Ramos (cell line): ENCODE measurements at regions not wholly inside any gene's neighbourhood (a gene's known extent, or its start where the extent isn't known, plus 50 kb on each side); places are given as distances from the start of the nearest gene placed in this dataset.

Experiments used
- in situ Hi-C: fragments of 300-500 bp; cut with MboI; formaldehyde crosslinking; loops from one replicate; pipeline ENCODE4 v1.14.3; 2022; ENCODE audit warnings: low sequenced_read_pairs; ENCODE audit not compliant: unreplicated experiment

DNA sequence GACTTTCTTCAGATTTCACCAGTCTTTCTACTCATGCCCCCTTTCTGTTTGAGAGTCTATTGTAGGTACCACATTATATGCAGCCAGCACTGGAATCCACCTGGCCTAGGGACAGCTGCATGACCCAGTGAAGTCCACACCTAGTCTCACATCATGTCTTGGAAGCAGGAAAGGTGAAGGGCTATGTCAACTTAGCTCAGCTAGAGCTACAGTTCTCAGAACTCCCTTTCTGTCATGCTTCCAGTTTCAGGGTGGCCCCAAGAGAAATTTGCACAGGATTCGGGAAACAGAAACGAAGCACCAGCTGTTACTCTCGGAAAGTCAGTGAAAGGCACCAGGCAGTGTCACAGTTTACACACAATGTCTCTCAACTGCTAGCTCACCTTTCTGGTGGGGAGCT lies 51.6 kb upstream of the NLRP1 start:
- in situ Hi-C loops = no loop called here

DNA sequence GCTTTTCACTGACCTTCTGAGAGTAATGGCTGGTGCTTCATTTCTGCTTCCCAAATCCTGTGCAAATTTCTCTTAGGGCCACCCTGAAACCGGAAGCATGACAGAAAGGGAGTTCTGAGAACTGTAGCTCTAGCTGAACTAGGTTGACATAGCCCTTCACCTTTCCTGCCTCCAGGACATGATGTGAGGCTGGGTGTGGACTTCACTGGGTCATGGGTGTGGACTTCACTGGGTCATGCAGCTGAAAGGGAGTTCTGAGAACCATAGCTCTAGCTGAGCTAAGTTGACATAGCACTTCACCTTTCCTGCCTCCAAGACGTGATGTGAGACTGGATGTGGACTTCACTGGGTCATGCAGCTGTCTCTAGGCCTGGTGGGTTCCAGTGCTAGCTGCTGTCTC lies 54.3 kb upstream of the NLRP1 start:
- in situ Hi-C loops = no loop called here

DNA sequence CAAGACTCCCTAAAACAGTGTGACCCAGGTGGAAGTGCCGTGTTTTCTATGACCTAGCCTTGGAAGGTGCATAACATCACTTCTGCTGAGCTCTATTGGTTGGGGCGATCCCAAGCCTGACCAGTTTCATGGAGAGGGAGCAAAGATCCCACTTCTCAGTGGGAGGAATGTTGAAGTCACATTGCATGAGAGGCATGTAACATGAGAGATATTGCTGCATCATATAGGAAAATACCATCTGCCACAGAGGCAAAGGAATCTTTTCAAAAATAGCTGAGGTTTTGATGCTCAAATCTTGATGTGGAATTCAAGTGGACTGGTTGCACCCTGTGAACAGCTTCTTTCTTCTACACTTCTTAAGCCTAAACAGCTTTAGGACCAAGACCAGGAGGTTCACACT lies 56.4 kb upstream of the NLRP1 start:
- in situ Hi-C loops = no loop called here

DNA sequence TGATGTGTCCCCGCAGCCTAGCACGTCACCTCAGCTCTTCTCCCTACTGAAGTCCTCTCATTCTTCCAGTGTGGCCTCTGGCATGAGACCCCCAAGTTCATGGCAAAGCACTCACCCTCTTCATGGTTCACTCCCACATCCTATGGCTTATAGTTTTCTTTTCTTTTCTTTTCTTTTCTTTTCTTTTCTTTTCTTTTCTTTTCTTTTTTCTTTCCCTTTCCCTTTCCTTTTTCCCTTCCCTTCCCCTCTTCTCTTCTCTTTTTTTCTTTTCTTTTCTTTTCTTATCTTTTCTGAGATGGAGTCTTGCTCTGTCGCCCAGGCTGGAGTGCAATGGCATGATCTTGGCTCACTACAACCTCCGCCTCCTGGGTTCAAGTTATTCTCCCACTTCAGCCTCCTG lies 58.4 kb upstream of the NLRP1 start:
- in situ Hi-C loops = no loop called here

DNA sequence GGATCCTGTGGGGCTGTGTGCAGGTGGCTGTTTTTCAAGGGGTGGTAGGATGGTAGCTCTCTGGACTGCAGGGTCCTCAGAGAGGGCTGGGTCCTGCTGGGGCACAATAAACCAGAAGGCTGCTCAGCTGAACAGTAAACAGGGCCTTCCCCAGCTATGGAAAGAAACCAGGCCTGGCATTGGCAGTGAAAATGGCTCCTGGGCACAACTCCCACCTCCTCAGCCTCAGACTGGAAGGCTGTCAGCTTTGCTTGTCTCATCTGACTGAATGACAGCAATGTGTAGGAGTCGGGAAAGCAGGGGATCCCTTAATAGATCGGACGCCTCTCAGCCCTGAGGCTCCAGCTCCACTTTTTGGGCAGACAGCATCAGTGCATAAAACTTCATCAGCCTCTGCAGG lies 59.8 kb upstream of the NLRP1 start:
- in situ Hi-C loops = no loop called here

DNA sequence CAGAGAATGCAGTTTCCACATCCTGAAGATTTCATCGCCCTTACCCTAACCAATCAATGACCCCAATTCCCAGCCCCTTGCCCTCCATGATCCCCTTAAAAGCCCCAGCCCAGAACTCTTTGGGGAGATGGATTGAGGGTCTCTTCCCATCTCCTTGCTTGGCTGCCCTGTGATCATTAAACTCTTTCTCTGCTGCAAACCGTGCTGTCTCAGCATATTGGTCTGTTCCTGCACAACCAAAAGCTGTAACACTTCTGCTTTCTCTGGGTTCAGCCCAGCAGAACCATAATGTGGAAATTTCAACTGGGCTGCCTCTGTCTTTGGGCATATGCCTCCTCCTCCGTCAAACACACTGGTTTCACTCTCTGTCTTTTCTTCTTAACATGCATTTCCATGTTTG lies 67.0 kb upstream of the NLRP1 start:
- in situ Hi-C loops = no loop called here

DNA sequence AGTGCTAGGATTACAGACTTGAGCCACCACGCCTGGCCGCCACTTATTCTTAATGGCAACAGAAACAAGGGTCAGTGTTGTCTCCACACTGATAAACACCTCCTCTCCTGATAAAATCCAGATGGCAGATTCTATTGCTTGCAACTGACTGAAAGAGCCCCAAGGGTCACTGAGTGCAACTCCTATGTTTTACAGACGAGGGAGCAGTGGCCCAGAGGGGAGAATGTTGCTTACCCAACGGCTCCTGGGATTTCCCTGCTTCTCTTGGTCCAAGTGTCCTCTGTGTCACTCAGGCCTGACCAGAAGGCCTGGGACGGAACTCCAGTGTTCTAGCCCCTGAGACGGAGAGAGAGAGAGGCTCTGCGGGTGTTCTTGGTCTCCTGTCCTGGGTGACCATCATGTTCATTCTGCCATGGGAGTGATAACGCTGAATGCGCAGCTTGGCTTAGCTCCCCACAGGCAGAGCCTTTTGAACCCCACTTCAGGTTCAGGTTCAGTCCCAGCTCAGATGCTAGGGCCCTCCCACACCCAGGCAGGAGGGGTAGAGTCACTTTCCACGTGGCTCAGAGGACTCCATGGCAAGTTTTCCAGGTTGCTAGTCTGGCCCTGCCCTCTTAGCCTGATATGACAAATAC lies 77.3 kb upstream of the NLRP1 start:
- in situ Hi-C loops = no loop called here

DNA sequence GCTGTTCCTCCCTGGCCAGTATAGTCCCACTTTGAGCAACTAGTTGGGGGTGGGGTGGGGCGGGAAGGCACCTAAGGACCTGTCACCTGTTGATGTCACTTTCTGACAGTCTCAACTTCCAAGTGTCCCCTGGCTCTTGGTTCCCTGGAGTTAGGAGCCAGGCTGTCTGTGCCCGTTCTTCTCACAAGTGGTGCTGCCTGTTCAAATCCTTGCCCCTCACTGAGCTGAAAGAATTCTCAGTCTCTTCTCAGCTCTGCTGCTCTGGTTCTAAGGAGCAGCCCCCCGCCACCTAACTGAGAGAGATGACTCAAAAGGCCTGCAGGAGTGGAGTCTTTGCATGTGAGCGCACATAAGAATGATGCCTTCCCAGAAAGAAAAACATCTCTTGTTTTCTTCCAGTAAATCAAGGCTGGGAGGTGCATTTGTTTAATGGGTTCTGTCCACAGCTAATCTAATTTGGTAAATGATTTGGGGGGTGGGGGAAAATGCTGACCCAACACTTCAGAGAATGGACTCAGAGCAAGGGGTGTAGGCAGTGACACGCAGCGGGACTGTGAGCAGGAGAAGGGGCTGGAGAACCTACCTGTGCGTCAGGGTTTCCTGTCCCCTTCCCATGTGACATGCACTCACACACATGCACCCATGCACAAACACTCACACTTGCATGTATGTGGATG lies 78.2 kb upstream of the NLRP1 start:
- in situ Hi-C loops = no loop called here

DNA sequence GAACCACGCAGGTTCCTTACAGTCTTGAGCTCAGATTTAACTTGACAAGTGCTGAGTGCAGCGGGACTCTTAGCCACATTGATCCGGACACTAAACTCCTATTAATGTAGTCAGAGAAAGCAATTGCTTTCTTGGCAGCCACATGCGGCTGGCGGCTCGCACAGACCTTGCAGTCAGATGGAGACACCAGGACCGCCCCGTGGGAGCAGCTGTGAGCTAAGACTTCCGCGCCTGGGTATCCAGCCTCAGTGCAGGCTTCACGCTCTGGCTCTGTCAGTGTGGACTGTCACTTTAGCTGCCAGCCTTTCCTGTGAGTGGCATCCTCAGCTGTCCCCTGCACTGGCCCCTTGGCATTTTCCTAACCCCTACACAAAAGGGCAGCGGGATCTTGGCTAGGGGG lies 80.9 kb upstream of the NLRP1 start:
- in situ Hi-C loops = no loop called here

DNA sequence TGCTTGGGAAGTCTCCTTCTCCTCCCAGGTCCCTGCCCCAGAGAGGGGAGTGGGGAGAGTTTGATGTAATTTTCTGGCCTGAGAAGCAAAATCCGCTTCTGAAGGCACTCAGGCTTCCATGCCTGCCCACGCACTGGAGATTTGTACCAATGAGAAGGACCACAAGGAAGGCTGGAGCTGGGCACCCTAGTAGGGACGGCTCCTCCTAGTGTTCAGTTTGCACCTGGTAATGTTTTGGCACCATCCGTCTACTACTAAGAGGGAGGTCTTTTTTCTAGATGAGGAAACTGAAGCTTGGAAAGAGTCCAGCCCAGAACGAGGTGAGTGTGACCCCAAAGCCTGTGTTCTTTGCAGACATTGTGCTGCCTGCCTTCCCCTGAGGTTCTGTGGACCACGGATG lies 83.6 kb upstream of the NLRP1 start:
- in situ Hi-C loops = no loop called here

DNA sequence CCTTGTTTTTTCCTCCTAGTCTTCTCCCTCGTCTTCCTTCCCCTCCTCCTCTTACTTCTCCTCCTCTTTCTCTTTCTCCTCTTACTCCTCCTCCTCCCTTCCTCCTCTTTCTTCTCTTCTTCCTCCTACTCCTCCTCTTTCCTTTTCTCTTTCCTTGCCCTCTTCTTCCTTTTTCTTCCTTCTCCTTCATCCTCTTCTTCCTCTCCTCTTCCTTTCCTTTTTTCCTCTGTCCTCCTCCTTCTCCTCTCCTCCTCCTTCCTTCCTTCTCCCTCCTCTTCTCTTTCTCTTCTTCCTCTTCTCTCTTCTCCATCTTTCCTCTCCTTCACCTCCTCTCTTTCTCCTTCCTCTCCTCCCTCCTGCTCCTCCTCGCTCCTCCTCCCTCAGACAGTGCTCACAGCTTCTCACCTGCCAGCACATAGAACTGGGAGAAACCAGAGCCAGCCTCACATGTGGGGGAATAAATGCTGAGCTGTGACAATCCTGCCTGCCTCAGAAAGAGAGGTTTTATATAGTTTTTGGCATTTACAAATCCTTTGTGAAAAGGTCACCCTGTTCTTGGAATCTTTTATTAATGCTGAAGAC lies 84.3 kb upstream of the NLRP1 start:
- in situ Hi-C loops = no loop called here

DNA sequence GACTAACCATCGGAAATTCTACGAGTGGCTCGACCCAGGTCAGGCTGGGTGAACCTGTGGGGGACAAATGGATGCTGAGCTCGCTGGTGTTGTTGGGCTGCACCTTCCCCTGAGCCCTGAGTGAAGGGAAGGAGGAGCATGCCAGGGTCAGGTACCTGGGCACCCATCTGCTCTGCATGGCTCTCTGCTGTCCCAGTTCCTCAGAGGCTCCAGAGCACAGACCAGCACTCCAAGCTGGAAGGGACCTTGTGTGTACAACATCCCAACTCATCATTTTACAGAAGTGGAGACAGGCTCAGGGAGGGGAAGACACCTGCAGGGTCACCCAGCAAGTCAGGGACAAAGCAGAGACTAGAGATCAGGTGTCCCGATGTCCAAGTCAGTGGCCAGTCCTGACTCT lies 84.9 kb upstream of the NLRP1 start:
- in situ Hi-C loops = no loop called here

DNA sequence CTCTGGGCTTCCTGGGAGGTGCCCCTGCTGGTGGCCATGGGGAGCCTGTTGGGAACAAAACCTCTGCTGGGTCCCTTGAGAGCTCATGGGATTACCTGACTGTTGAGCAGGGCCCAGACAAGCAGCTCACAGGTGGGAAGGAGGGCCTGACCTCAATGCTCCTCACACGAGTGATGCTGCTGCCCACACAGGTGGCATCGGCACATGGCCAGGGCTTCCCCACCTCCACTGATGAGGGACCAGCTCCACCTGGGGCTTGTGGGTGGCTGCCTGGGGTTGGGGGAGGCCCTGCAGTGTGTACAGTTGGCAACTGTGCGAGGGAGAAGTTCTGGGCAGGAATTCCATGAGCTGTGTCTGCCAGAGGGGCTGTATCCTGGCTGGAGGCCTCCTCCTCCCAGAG lies 87.8 kb upstream of the NLRP1 start:
- in situ Hi-C loops = no loop called here

DNA sequence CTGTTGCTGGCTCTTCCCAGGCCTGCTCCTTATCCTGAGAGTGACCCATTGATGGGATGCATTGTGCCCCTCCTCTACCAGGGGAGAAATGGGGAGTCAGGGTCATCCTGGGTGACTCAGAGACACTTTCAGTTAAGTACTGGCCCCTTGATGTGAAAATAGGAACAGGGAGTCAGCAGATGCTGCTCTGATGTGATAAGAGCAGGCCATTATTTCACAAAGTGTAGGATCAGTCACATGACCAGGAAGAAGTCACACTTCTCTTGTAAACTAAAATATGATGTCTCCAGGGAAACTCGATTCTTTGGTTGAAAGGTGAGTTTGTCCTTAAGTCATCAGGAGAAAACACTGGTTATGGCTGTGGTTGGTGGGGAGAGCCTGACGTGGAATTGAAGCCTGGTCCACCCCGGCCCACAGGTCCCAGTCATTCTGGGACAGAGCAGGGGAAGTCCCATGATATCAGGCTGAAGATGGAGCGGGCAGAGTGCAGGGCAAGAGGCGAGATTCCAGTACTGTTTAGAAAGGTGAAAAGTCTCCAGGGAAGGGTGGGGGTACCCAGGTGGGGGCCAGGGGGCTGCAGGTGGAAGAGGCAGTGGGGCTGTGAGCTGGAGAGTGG lies 88.6 kb upstream of the NLRP1 start:
- in situ Hi-C loops = no loop called here

DNA sequence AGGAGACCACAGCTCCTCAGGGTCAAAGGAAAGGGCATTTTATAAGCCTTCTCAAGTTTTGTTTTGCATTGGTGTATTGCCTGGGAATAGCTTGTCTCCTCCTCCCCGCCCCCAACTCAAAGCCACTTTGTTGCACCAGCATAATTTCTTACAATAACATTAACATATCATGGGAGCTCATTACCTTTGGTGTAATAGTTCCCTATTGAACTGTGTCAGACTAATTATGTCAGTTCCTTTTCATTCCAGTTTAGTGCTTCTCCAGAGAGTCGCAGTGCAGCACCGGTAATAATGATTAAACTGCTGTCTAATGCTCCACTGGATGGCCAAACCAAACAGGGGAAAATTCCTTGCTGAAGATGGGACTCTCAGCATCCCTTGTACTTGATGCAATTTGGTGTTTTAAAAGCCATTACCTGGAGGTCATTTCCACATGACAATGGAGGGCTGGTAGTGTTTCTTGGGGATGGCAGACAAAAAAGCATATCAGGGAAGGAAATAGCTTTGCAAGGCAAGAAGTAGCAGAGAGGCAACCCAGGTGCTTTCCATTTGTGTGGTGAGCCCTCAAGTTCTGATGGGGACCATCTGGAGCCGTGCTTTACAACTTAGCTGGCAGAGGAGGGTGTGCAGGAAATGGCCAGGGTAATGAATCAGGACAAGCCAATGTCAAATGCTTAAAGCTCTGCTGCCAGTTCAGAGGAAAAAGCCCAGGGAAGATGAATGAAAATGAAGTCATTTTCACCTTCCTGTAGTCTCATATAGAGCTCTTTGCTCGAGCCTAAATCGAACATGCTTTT lies 91.5 kb upstream of the NLRP1 start:
- in situ Hi-C loops = no loop called here

DNA sequence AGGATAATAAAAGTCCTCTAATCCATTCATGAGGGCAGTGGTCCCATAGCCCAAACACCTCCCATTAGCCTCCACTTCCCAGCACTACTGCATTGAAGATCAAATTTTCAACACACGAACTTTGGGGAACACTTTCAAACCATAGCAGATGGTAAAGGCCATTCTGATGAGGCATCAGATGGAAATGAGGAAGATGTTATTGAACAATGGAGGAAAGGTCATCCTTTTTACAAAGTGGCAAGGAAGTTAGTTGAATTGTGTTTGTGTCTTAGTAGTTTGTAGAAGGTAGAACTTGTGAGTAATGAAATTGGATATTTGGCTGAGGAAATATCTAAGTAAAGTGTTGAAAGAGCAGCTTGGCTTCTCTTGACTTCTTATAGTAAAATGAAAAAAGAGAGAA lies 93.3 kb upstream of the NLRP1 start:
- in situ Hi-C loops = no loop called here

DNA sequence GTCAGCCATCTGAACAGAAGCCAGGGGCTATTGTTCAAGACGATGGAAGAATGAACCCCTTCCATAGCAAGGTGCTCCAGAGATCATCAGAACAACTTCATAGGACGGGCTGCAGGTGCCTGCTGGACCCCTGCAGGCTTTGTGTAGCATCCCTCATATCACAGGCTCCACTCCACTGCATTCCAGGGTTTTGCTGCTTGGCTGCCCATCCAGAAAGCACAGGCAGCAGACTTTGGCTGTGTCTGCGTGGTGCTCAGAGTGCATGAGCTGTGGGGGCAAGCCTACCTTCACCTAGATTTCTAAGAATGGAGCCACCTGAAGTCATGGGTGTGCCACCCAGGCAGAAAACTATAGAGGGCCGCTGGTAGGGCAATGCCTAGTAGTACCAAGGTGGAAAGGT lies 93.9 kb upstream of the NLRP1 start:
- in situ Hi-C loops = no loop called here

DNA sequence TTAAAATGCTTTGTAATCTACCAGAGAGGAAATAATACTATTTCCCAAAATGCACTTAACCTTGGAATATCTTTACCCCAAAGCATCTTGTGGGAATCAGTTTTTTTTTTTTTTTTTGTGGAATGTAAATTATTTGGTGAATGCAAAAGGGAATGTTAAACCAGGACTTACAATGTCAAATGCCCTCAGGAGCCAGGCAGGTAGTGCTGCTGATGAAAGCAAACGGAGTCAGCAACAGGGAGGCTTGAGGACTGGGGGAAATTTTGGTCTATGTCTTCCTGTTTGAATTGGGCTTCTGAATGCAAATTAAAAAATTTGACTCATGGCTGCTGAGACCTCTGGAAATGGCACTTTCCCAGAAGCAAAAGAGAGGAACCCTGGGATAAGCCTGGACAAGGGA lies 96.5 kb upstream of the NLRP1 start:
- in situ Hi-C loops = no loop called here

DNA sequence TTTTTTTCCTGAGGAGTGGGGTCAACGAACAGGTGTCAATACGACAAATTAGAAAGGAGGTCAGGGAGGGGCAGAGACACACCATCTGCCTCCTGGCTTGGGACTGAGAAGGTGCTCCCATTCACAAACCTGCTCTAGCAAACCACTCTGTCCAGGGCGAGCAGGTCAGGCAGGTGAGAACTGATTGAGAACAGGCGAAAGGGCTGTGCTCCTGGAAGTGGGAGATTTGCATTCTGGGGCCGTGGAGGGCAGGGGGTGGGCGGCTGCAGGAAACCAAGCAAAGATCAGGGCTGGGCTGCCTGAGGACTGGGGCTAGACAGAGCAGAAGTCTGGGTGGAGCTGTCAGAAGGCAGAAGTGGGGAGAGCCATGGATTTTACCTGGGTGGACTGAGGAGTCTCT lies 98.9 kb upstream of the NLRP1 start:
- in situ Hi-C loops = no loop called here

DNA sequence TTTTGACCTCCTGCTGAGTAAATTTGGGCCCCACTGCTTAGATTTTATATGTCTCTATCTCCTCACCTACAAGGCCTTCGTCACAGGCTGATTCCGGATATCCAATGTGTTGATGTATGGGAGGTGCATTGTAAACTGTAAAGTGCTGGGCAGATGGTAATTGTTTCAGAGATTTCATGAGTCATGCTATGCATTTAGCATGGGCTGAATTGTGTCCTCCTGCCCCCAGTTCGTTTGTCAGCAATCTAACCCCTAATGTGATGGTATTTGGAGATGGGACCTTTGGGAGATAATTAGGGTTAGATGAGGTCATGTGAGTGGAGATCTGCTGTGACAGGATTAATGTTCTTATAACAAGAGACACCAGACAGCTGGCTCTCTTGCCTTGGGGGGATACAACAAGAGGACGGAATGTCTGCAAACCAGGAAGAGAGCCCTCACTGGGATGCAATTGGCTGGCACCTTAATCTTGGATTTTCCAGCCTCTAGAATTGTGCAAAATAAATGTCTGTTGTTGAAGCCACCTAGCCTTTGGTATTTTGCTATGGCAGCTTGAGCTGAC lies 101.8 kb upstream of the NLRP1 start:
- in situ Hi-C loops = no loop called here

DNA sequence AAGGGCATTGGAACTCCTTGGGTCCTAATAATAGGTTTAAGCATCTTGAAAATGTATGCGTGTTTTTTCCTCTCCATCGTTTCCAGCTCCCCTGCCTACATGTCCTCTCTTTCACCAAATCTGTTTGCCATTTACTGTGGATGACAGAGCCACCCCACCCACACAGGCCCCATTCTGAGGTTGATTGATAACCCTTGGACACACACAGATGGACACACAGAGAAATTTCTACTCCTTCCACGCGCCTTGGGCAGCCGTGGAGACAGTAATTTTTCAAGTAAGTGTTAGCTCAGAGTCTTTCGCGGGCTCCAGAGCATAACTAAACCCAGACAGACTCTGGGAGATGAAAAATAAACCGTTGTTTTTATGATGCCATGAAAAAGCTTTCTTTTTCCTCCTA lies 103.3 kb upstream of the NLRP1 start:
- in situ Hi-C loops = no loop called here
